ENCODE measurements at regions not wholly inside any gene's neighbourhood (a gene's known extent, or its start where the extent isn't known, plus 50 kb on each side); places are given as distances from the start of the nearest gene placed in this dataset.

GRCh38 chr13:88005188-88005587 is 334.0 kb downstream of the SLITRK5 start:
- no TSS peak for BruUV-seq (replicated peaks)

GRCh38 chr13:88014527-88014926 is 343.4 kb downstream of the SLITRK5 start:
- POLR2A ChIA-PET (ENCODE audit: unreplicated experiment): no interaction called here
- Histone ChIP-seq H3K4me2 (no peak overlapping the region), H3K27ac (no peak overlapping the region), H3K9me3 (ENCODE audit: insufficient read depth, low read depth) (no peaks in the 10 kb centered on the region), H3K4me3 (no peak overlapping the region), H4K20me1 (ENCODE audit: insufficient read depth) (no peaks in the 10 kb centered on the region), H3K36me3 (ENCODE audit: low read depth) (0 out of 2 replicates have a peak, but pooled peaks cover 3% of the 10 kb centered on the region), H2AFZ (no peak overlapping the region), H3F3A (ENCODE audit: insufficient read depth, low read depth) (no peaks in the 10 kb centered on the region), H3K9me2 (ENCODE audit: insufficient read depth) (no peaks in the 10 kb centered on the region), H3K27me3 (ENCODE audit: insufficient read depth, low read depth) (no peaks in the 10 kb centered on the region), H3K4me1 (replicated peaks; ENCODE audit: insufficient read depth) (no peaks in the 10 kb centered on the region), H3K79me2 (ENCODE audit: low read depth) (no peaks in the 10 kb centered on the region)
- CTCF ChIA-PET: no interaction called here
- TF ChIP-seq EZH2 (IDR thresholded peaks at IDR 0.05; ENCODE audit: low read depth) (no peak), CTCF (conservative IDR thresholded peaks at IDR 0.05) (no peak)
- intact Hi-C loops (cut with micrococcal nuclease; ENCODE audit: unreplicated experiment): no loop called here
- no peak for DNase-seq
- BruUV-seq (replicated peaks): no TSS peak

More at GRCh38 chr13:88005188-88005587, 334.0 kb downstream of the SLITRK5 start:
- H4K20me1 ChIP-seq (ENCODE audit: insufficient read depth): no peaks in the 10 kb centered on the region
- H3K4me3 ChIP-seq: no peak overlapping the region
- no peaks in the 10 kb centered on the region for H3K4me1 ChIP-seq (replicated peaks; ENCODE audit: insufficient read depth)
- intact Hi-C loops (cut with micrococcal nuclease; ENCODE audit: unreplicated experiment): no loop called here
- ChIA-PET CTCF (interaction anchor here (1.1 kb wide), 1 partner anchor 1690 kb away, joined by 3 read pairs; no protein-coding TSS in a partner anchor), POLR2A (ENCODE audit: unreplicated experiment) (no interaction called here)
- H3K36me3 ChIP-seq (ENCODE audit: low read depth): 0 out of 2 replicates have a peak, but pooled peaks cover 3% of the 10 kb centered on the region
- no peaks in the 10 kb centered on the region for H3K79me2 ChIP-seq (ENCODE audit: low read depth)
- H2AFZ ChIP-seq: no peak overlapping the region
- no peak overlapping the region for H3K4me2 ChIP-seq
- no peak for DNase-seq
- H3K9me3 ChIP-seq (ENCODE audit: insufficient read depth, low read depth): no peaks in the 10 kb centered on the region
- H3K27me3 ChIP-seq (ENCODE audit: insufficient read depth, low read depth): no peaks in the 10 kb centered on the region
- H3K9me2 ChIP-seq (ENCODE audit: insufficient read depth): no peaks in the 10 kb centered on the region
- no peak for TF ChIP-seq CTCF (conservative IDR thresholded peaks at IDR 0.05)
- no peak for TF ChIP-seq EZH2 (IDR thresholded peaks at IDR 0.05; ENCODE audit: low read depth)
- no peak overlapping the region for H3K27ac ChIP-seq
- H3F3A ChIP-seq (ENCODE audit: insufficient read depth, low read depth): no peaks in the 10 kb centered on the region

DNA sequence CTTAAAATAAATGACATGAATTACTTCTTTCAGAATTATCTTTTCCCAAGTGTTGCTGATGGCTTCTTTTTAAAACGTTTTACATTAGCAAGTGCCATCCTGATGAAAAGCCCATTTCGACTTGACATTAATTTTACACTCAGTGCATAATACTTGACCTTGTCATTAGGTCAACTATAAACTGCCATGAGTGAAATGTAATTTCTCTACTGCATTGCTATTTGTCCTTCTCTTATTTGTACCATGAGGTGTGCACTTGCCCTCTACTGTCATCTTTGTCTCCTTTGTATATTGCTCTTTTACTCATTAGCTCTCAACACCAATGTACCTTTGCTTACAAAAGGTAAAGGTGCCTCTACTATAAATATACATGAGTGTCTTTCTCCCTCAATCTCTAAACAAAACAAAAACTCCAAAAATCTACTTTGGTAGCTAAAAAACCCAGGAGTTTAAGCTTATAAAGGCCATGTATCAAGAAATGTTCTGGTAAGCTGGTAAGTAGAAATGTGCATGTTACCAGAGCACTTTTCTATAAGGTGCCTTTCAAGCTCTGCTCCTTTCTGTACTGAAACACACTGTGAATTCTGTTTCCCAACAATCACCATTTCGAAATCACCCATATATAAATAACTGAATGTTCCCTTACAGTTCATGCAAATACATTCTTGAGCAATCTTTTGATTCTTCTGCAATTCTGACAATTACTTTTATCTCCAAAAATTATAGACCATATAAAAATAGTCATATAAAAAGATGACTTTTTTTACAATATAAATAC is 351.4 kb downstream of the SLITRK5 start:
- H3K36me3 ChIP-seq (ENCODE audit: low read depth): no peaks in the 10 kb centered on the region
- DNase-seq: no peak
- H4K20me1 ChIP-seq (ENCODE audit: insufficient read depth): no peaks in the 10 kb centered on the region
- BruUV-seq (replicated peaks): no TSS peak
- no peaks in the 10 kb centered on the region for H3K9me3 ChIP-seq (ENCODE audit: insufficient read depth, low read depth)
- no peaks in the 10 kb centered on the region for H3K4me1 ChIP-seq (replicated peaks; ENCODE audit: insufficient read depth)
- H3K9me2 ChIP-seq (ENCODE audit: insufficient read depth): no peaks in the 10 kb centered on the region
- no peak overlapping the region for H3K4me3 ChIP-seq
- no peaks in the 10 kb centered on the region for H3F3A ChIP-seq (ENCODE audit: insufficient read depth, low read depth)
- intact Hi-C loops (cut with micrococcal nuclease; ENCODE audit: unreplicated experiment): no loop called here
- CTCF ChIA-PET: no interaction called here
- no peaks in the 10 kb centered on the region for H3K79me2 ChIP-seq (ENCODE audit: low read depth)
- no peak overlapping the region for H3K27ac ChIP-seq
- H3K4me2 ChIP-seq: no peak overlapping the region
- H3K27me3 ChIP-seq (ENCODE audit: insufficient read depth, low read depth): no peaks in the 10 kb centered on the region
- POLR2A ChIA-PET (ENCODE audit: unreplicated experiment): no interaction called here
- H2AFZ ChIP-seq: no peak overlapping the region
- TF ChIP-seq EZH2 (IDR thresholded peaks at IDR 0.05; ENCODE audit: low read depth) (no peak), CTCF (conservative IDR thresholded peaks at IDR 0.05) (no peak)
